Type B pancreatic cell (in vitro differentiated cells): ENCODE measurements at regions not wholly inside any gene's neighbourhood (a gene's known extent, or its start where the extent isn't known, plus 50 kb on each side); places are given as distances from the start of the nearest gene placed in this dataset.
"Not testable (repeated sequence)": the region's sequence is repeated elsewhere in the genome, so short reads cannot be mapped to it uniquely, and the experiment has no call there.

Experiments used
- DNase-seq: peaks from one replicate; pipeline ENCODE4 v3.0.0; 2021; ENCODE audit warnings: mixed read lengths; ENCODE audit not compliant: unreplicated experiment; ENCODE audit errors: extremely low spot score
- H3K27ac Mint-ChIP-seq: 2 replicates; pipeline ENCODE4 v1.8.0; 2021; ENCODE audit warnings: mild to moderate bottlenecking, mixed read lengths
- H3K27me3 Mint-ChIP-seq: 2 replicates; pipeline ENCODE4 v1.8.0; 2021; ENCODE audit warnings: mixed read lengths
- H3K36me3 Mint-ChIP-seq: 2 replicates; pipeline ENCODE4 v1.8.0; 2021; ENCODE audit warnings: mixed read lengths
- H3K4me1 Mint-ChIP-seq: one replicate; pipeline ENCODE4 v1.8.0; 2021; ENCODE audit warnings: mixed read lengths; ENCODE audit not compliant: unreplicated experiment
- H3K4me3 Mint-ChIP-seq: 2 replicates; pipeline ENCODE4 v1.8.0; 2021; ENCODE audit warnings: mild to moderate bottlenecking, mixed read lengths
- H3K9me3 Mint-ChIP-seq: 2 replicates; pipeline ENCODE4 v1.8.0; 2021; ENCODE audit warnings: mixed read lengths
- CTCF ChIP-seq: fragments of 200-600 bp; sonication (generic); conservative IDR thresholded peaks from 2 replicates; pipeline ENCODE4 v1.5.0; 2021; ENCODE audit warnings: antibody characterized with exemption, mild to moderate bottlenecking

GRCh38 chr16:63785170-63785569 is 1336.7 kb downstream of the CDH11 start:
- no peak for DNase-seq
- TF ChIP-seq CTCF: no peak
- Mint-ChIP-seq H3K4me3 (no peak overlapping the region), H3K36me3 (no peaks in the 10 kb centered on the region), H3K27ac (no peak overlapping the region), H3K4me1 (no peaks in the 10 kb centered on the region), H3K9me3 (peaks cover 3% of the 10 kb centered on the region), H3K27me3 (no peaks in the 10 kb centered on the region)

- TF ChIP-seq CTCF: no peak
- no peaks in the 10 kb centered on the region for H3K27me3 Mint-ChIP-seq
- H3K9me3 Mint-ChIP-seq: no peaks in the 10 kb centered on the region
- DNase-seq: no peak
- H3K27ac Mint-ChIP-seq: no peak overlapping the region
- no peaks in the 10 kb centered on the region for H3K36me3 Mint-ChIP-seq
- H3K4me1 Mint-ChIP-seq: no peaks in the 10 kb centered on the region
- H3K4me3 Mint-ChIP-seq: no peak overlapping the region
Observed at GRCh38 chr16:63776437-63776836, 1345.4 kb downstream of the CDH11 start.

GRCh38 chr16:63776034-63776433 is 1345.8 kb downstream of the CDH11 start:
- TF ChIP-seq CTCF: no peak
- Mint-ChIP-seq H3K4me1 (no peaks in the 10 kb centered on the region), H3K9me3 (no peaks in the 10 kb centered on the region), H3K36me3 (no peaks in the 10 kb centered on the region), H3K4me3 (no peak overlapping the region), H3K27me3 (no peaks in the 10 kb centered on the region), H3K27ac (no peak overlapping the region)
- no peak for DNase-seq

GRCh38 chr16:63774302-63774701 is 1347.6 kb downstream of the CDH11 start:
- no peak overlapping the region for H3K27ac Mint-ChIP-seq
- H3K27me3 Mint-ChIP-seq: no peaks in the 10 kb centered on the region
- H3K9me3 Mint-ChIP-seq: no peaks in the 10 kb centered on the region
- DNase-seq: no peak
- TF ChIP-seq CTCF: no peak
- no peaks in the 10 kb centered on the region for H3K36me3 Mint-ChIP-seq
- H3K4me3 Mint-ChIP-seq: no peak overlapping the region
- H3K4me1 Mint-ChIP-seq: no peaks in the 10 kb centered on the region

- H3K27me3 Mint-ChIP-seq: no peaks in the 10 kb centered on the region
- no peak for TF ChIP-seq CTCF
- DNase-seq: no peak
- no peak overlapping the region for H3K4me3 Mint-ChIP-seq
- H3K36me3 Mint-ChIP-seq: no peaks in the 10 kb centered on the region
- no peaks in the 10 kb centered on the region for H3K4me1 Mint-ChIP-seq
- H3K9me3 Mint-ChIP-seq: peaks cover 4% of the 10 kb centered on the region
- no peak overlapping the region for H3K27ac Mint-ChIP-seq
Observed at GRCh38 chr16:63769211-63769610, 1352.7 kb downstream of the CDH11 start.

- H3K36me3 Mint-ChIP-seq, H3K4me1 Mint-ChIP-seq, H3K4me3 Mint-ChIP-seq, H3K27ac Mint-ChIP-seq, DNase-seq, H3K9me3 Mint-ChIP-seq, H3K27me3 Mint-ChIP-seq: not testable (repeated sequence)
Observed at GRCh38 chr16:63760246-63760645, 1361.6 kb downstream of the CDH11 start.
